MM.1S (cell line): ENCODE measurements at regions not wholly inside any gene's neighbourhood (a gene's known extent, or its start where the extent isn't known, plus 50 kb on each side); places are given as distances from the start of the nearest gene placed in this dataset.

Experiments
- CTCF ChIP-seq: fragments of 300-600 bp; sonication (generic); IDR thresholded peaks from 2 replicates; pipeline ENCODE4 v1.5.1; 2016; ENCODE audit warnings: antibody characterized with exemption, low read length, mixed read lengths
- EZH2 ChIP-seq: fragments of 300-600 bp; sonication (generic); optimal IDR thresholded peaks from 2 replicates; pipeline ENCODE3; 2017; ENCODE audit warnings: low read depth, mild to moderate bottlenecking, antibody characterized with exemption, low read length, mixed read lengths
- EZH2phosphoT487 ChIP-seq: fragments of 300-600 bp; sonication (generic); IDR thresholded peaks from 2 replicates; pipeline ENCODE4 v1.6.1; 2018; ENCODE audit warnings: antibody characterized with exemption, low read length

- TF ChIP-seq EZH2 (no peak), CTCF (no peak), EZH2phosphoT487 (no peak)
These were observed 161.3 kb upstream of the MAGEB18 start for GRCh38 chrX:25976683-25977310.
